Peyer's patch (tissue), 4 donors: ENCODE measurements at regions not wholly inside any gene's neighbourhood (a gene's known extent, or its start where the extent isn't known, plus 50 kb on each side); places are given as distances from the start of the nearest gene placed in this dataset.

Experiments
- POLR2A ChIP-seq, 2 donors: fragments of 450-650 bp; IDR thresholded peaks; one replicate each; pipeline ENCODE4 v1.5.1; 2017; ENCODE audit warnings: antibody characterized with exemption in 2 of 2, mild to moderate bottlenecking in 2 of 2, moderate library complexity in 2 of 2
- TF ChIP-seq, protein P1 (sequence below), 6 experiments: fragments of 450-650 bp in 4 of 6; fragments of 200-600 bp in 2 of 6; sonication (generic) in 1 of 6; IDR thresholded peaks; one replicate each; pipeline ENCODE4 v1.5.1; 2017 to 2019; ENCODE audit warnings: antibody characterized with exemption in 6 of 6, mild to moderate bottlenecking in 3 of 6, moderate library complexity in 1 of 6

GRCh38 chr14:22105006-22105623 is 431.5 kb upstream of the OR4E1 start:
- TF ChIP-seq, protein P1, sequence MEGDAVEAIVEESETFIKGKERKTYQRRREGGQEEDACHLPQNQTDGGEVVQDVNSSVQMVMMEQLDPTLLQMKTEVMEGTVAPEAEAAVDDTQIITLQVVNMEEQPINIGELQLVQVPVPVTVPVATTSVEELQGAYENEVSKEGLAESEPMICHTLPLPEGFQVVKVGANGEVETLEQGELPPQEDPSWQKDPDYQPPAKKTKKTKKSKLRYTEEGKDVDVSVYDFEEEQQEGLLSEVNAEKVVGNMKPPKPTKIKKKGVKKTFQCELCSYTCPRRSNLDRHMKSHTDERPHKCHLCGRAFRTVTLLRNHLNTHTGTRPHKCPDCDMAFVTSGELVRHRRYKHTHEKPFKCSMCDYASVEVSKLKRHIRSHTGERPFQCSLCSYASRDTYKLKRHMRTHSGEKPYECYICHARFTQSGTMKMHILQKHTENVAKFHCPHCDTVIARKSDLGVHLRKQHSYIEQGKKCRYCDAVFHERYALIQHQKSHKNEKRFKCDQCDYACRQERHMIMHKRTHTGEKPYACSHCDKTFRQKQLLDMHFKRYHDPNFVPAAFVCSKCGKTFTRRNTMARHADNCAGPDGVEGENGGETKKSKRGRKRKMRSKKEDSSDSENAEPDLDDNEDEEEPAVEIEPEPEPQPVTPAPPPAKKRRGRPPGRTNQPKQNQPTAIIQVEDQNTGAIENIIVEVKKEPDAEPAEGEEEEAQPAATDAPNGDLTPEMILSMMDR (IDR thresholded peaks at IDR 0.05) = no peak
- TF ChIP-seq POLR2A (IDR thresholded peaks at IDR 0.05) = no peak
